NCI-H510A (cell line): ENCODE measurements at regions not wholly inside any gene's neighbourhood (a gene's known extent, or its start where the extent isn't known, plus 50 kb on each side); places are given as distances from the start of the nearest gene placed in this dataset.
"Not testable (repeated sequence)": the region's sequence is repeated elsewhere in the genome, so short reads cannot be mapped to it uniquely, and the experiment has no call there.

Experiments used
- DNase-seq: peaks from one replicate; lab custom pipeline; 2025; lab: John Stamatoyannopoulos, UW

DNA sequence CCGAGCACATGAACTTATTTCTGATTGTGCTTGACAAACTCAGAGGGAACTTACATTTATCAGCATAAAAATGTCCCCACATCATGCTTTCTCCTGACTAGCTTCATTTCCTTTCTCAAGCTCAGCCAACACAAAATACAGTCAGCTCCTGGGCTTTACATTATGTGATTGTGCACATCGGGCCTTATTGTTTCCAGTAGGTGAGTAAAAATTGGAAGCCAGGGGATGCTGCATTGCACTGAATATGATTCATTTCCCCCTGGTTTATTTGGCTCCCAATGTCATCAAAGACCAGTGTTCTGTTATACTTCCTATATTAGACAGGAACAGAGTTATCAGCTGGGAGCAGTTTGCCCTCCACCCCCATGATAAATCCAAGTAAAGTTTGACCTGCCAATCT, 521.8 kb downstream of the RMST start:
- no peak for DNase-seq

- DNase-seq = no peak
These were observed 522.5 kb downstream of the RMST start for GRCh38 chr12:97984974-97985580.

DNA sequence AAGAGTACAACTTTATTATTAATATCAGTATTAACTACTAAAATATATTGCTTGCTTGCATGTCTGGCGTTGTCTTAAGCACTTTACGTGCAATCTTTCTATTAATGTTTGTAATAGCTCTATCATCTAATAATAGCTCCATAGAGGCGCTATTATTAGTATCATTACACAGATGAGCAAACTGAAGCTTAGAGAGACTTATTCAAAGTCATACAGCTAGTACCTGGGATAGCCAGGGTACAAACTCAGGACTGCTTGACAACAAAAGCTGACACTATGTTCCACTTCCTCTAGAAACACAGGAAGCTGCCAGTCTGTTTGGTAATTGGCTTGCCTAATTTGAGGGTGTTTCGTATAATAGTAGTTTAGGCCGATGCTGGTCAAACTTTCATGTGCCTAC, 523.2 kb downstream of the RMST start:
- DNase-seq = no peak

DNA sequence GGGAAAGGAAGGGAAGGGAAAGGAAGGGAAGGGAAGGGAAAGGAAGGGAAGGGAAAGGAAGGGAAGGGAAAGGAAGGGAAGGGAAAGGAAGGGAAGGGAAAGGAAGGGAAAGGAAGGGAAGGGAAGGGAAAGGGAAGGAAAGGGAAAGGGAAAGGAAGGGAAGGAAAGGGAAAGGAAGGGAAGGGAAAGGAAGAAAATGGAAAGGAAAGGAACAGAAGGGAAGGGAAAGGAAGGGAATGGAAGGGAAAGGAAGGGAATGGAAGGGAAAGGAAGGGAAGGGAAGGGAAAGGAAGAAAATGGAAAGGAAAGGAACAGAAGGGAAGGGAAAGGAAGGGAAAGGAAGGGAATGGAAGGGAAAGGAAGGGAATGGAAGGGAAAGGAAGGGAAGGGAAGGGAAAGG, 526.0 kb downstream of the RMST start:
- not testable (repeated sequence) for DNase-seq

GRCh38 chr12:97989366-97989940, 525.9 kb upstream of the TMPO start:
- DNase-seq = no peak

DNA sequence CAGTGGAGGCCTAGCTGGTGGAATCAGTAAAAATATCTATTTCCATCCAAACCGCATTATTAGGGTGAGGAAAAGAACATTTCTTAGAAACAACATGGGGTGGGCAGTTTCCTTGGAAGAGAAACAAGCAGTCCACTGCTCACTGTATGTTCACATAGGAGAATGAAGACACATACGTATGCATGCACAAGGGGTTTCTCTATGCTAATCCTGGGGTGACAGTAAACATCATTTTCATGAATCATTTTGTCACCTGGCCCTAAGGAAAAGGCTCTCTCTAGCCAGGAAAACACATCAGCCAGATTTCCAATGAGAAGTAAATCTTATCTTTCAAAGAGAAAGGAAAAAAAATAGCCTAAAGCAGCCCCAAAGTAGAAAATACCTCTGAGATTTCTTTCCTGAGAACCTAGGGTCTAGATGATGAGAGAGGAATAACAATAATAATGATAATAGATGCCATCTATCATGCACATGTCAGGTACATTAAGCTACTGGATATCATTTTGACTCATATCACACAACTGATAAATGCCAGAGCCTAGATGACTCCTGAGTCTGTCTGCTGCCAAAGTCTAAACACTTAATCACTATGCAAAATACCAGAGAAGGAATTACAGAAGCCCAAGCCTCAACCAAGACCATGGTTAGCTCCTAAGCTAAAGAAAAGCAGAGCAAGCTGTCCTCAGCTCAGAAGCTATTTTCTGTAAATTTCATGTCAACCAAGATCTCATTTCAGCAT, 520.5 kb upstream of the TMPO start:
- no peak for DNase-seq

DNA sequence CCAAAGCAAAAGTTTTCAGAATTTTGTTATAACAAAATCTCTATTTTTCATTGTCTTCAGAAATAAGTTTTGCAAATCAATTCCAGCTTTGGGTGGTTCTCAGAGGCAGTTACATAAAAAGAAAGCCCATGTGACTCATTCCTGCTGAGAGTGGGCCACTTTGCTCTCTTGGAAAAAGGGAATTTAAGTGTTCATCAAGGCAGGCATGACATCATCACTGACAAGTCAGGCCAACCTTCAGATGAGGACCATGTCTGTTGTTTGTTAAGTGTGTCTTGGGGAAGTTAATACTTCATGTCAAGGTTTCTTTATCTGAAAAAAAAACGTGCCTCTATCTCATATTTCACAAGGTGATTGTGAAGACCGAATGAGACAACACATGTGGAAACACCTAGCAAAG, 519.8 kb upstream of the TMPO start:
- no peak for DNase-seq

GRCh38 chr12:98001430-98001829, 514.0 kb upstream of the TMPO start:
- no peak for DNase-seq

DNA sequence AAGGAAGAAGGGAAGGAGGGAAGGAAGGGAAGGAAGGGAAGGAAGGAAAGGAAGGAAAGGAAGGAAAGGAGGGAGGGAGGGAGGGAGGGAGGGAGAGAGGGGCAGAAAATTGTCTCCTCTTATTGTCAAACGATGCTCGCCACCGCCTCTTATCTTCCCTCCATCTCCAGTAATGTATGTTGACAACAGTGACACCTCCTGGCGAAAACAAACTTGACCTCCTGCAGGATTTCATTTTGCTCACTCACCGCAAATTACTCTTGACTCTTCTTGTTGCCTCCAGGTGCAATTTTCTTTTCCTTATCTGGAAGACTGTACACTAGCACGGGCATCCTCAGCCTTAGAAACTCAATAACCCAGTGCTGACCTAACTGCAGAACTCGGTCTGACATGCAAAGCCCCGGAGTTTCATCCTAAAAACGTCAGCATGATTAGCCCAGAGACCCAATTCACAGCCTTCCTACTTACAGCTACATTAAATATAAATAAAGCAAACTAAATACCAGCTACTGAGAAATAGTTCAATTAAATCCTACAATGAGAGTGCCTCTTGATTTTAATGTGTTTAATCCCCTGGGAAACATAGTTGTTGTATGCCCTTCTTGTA, 512.4 kb upstream of the TMPO start:
- no peak for DNase-seq

DNA sequence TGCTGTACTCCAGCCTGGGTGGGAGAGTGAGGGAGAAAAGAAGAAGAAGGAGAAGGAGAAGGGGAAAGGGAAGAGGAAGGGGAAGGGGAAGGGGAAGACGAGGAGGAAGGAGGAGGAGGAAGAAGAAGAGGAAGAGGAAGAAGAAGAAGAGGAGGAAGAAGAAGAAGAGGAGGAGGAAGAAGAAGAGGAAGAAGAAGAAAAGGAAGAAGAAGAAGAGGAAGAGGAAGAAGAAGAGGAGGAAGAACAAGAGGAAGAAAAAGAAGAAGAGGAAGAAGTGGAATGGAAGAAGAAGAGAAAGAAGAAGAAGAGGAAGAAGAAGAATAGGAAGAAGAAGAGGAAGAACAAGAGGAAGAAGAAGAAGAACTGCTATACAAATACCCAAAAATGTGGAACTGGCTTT, 507.4 kb upstream of the TMPO start:
- no peak for DNase-seq

DNA sequence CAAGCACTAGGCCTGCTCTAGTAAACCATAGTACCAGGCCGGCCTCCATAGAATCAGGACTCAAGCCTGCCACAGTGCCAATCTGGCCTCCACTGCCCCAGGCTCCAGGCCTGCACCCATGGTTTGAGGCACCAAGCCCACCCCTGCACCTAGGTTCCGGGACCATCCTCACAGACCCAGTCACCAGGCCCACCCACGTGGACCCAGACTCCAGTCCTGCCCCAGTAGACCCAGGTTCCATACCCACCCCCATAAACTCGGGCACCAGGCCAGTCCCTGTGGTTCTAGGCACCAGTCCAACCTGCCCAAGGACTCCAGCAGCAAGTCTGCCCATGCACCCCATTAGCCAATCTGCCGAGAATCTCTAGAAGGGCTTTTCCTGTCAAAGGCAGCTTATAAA, 501.8 kb upstream of the TMPO start:
- no peak for DNase-seq

GRCh38 chr12:98018836-98019235, 496.6 kb upstream of the TMPO start:
- no peak for DNase-seq

DNA sequence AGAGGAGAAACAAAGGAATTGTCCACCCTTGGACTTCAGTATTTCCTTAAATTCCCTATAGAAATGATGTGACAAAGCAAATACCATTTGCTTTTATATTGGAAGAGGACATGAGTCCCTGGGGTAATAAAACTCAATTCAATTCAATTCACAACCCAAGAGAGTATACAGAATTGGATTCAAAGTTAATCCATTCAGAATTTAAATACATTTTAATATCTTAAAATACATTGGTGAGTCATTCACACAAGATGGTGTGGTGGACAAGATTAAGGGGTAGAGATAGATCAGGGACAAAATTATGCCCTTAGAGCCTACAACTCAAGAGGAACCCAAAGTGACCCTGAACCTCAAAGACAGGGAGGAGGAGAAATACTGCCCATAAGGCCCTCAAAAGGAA, 495.0 kb upstream of the TMPO start:
- no peak for DNase-seq

DNA sequence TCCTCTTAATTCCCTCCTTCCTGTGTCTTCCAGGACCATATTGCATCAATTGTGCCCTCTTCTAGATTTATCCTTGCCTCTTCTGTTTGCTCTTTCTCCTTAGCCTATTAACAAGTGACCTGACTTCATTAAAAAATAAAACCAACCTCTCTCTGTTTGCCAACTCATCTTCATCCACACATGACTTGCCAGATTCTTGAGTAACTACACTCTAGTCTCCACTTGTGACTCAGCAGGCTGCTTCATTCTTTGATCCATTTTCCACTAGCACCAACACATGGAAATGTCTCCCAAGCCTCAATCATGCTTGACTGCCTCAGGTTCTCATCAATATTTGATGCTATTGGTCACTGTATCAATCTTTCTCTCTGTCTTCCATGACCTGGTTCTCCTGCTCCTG, 492.4 kb upstream of the TMPO start:
- no peak for DNase-seq

- DNase-seq = no peak
These were observed 477.8 kb upstream of the TMPO start for GRCh38 chr12:98037401-98038140.

DNA sequence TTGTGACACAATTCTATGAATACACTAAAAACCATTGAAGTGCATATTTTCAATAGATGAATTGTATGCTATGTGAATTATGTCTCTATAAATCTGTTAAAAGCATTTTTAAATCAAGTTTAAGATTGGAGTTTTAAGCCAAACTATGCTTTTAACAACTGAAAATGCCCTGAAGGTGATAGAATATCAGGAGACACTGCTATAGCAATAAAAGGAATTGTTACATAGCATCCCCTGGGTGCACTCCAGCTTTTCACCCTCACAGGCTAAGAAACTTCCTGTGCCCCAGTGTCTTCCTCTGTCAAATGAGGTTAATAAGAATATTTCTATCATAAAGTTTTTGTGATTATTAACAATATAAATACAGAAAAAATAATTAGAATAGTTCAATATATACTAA, 472.7 kb upstream of the TMPO start:
- DNase-seq = no peak

DNA sequence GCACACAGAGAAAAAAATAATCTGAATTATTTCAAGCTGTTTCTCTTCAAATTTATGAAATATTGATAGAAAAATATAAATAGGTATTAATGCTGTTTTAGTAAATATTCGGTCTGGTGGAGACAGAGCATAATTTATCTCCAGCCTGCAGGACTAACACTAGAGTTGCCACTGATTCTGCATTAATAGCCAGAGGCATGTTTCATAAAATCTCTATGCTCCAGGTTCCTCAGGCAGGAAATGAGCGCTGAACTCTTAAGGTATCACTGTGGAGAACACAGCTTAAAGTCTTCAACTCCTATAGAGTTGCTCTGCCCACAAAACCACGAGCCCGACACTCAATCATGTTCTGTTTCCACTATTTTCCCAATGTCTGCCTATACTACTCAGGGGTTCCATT, 470.0 kb upstream of the TMPO start:
- no peak for DNase-seq

DNA sequence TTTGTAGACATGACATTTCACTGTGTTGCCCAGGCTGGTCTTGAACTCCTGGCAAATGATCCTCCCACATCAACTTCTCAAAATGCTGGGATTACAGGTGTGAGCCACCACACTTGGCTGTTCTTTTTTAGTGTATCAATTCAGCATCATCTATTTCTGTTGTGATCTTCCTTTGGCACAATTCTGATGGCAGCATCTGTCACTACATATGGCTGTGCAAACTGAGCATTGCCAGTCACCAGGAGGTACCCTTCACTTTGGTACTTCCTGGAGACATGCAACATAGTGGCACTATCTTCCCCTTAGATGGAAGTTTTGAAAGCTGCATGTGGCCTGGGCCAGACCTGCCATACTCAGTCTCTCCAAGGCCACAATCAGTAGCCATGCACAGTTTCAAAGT, 467.1 kb upstream of the TMPO start:
- DNase-seq = no peak

DNA sequence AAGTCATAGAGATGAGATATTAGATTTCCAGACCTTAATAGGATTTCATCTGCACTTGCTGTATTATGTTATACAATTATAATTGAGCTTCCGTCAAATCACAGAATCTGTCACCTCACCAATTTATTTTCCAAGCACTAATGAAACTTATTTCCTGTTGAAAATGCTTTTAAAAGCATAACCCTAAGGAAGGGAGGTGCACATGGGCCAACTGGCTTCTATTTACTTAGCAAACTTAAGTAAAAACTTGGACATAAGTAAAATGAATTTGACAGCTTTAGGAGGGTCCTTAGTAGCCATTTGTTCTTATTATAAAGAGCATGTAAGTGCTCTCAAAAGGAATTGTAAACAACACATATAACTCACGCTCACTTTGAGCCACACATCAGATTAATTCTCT, 462.2 kb upstream of the TMPO start:
- no peak for DNase-seq

GRCh38 chr12:98057701-98058100, 457.7 kb upstream of the TMPO start:
- no peak for DNase-seq

GRCh38 chr12:98058213-98058612, 457.2 kb upstream of the TMPO start:
- DNase-seq = no peak

GRCh38 chr12:98058838-98059237, 456.6 kb upstream of the TMPO start:
- DNase-seq = no peak
